ENCODE measurements at regions not wholly inside any gene's neighbourhood (a gene's known extent, or its start where the extent isn't known, plus 50 kb on each side); places are given as distances from the start of the nearest gene placed in this dataset.

GRCh38 chr3:194787072-194787471 is 101.4 kb downstream of the FAM43A start:
- DNase-seq (no peak), ATAC-seq (no peak)
- 94 to 100% methylated on average over 2 of the region's 2 CpGs for WGBS, 2 donors
- no peak for TF ChIP-seq CTCF (IDR thresholded peaks at IDR 0.05)
- Histone ChIP-seq H3K36me3 (no peaks in the 10 kb centered on the region), H3K27ac (no peak overlapping the region), H3K9me3 (no peaks in the 10 kb centered on the region), H3K4me3 (no peak overlapping the region), H3K4me1 (peaks cover 7 to 35% (median 21%) of the 10 kb centered on the region in 9 donors), H3K27me3 (no peaks in the 10 kb centered on the region)
- intact Hi-C loops (cut with DNase I) = loop anchor here in 3 of 10 donors (5.0 to 10.0 kb wide), 5 partner anchors 35 to 318 kb away; no protein-coding TSS in a partner anchor

- ATAC-seq = no peak
- no peak for TF ChIP-seq CTCF (IDR thresholded peaks at IDR 0.05)
- intact Hi-C loops (cut with DNase I) = loop anchor here in 3 of 10 donors (5.0 to 10.0 kb wide), 5 partner anchors 35 to 317 kb away; no protein-coding TSS in a partner anchor
These were observed 102.0 kb downstream of the FAM43A start for GRCh38 chr3:194787650-194788049.

GRCh38 chr3:194792368-194792767 is 106.7 kb downstream of the FAM43A start:
- intact Hi-C loops (cut with DNase I) = no loop called here
- no peaks in the 10 kb centered on the region for H3K36me3 ChIP-seq
- H3K27me3 ChIP-seq = no peaks in the 10 kb centered on the region
- H3K27ac ChIP-seq = no peak overlapping the region
- no peak for DNase-seq
- no peaks in the 10 kb centered on the region for H3K4me1 ChIP-seq
- no peak for TF ChIP-seq CTCF (IDR thresholded peaks at IDR 0.05)
- no peak for ATAC-seq
- peaks cover 0 to 25% (median 7%) of the 10 kb centered on the region in 11 donors for H3K9me3 ChIP-seq
- 92 to 93% methylated on average over 3 of the region's 3 CpGs for WGBS, 2 donors
- H3K4me3 ChIP-seq = no peak overlapping the region

More at GRCh38 chr3:194787650-194788049, 102.0 kb downstream of the FAM43A start:
- H3K27me3 ChIP-seq = no peaks in the 10 kb centered on the region
- H3K27ac ChIP-seq = no peak overlapping the region
- H3K4me1 ChIP-seq = peaks cover 7 to 32% (median 19%) of the 10 kb centered on the region in 9 donors
- no peaks in the 10 kb centered on the region for H3K9me3 ChIP-seq
- 96 to 97% methylated on average over 6 of the region's 6 CpGs for WGBS, 2 donors
- H3K4me3 ChIP-seq = no peak overlapping the region
- DNase-seq = no peak
- H3K36me3 ChIP-seq = no peaks in the 10 kb centered on the region

GRCh38 chr3:194797555-194798250 is 112.0 kb downstream of the FAM43A start:
- Histone ChIP-seq H3K9me3 (peaks cover 0 to 25% (median 7%) of the 10 kb centered on the region in 11 donors), H3K27me3 (no peaks in the 10 kb centered on the region), H3K4me1 (no peaks in the 10 kb centered on the region), H3K4me3 (no peak overlapping the region), H3K27ac (no peak overlapping the region), H3K36me3 (no peaks in the 10 kb centered on the region)
- WGBS, 2 donors = 96 to 97% methylated on average over 9 of the region's 9 CpGs
- no peak for TF ChIP-seq CTCF (IDR thresholded peaks at IDR 0.05)
- intact Hi-C loops (cut with DNase I) = no loop called here
- ATAC-seq (no peak), DNase-seq (no peak)

All from heart right ventricle (tissue), 16 donors.